HL-60 (cell line): ENCODE measurements at regions not wholly inside any gene's neighbourhood (a gene's known extent, or its start where the extent isn't known, plus 50 kb on each side); places are given as distances from the start of the nearest gene placed in this dataset.

ENCODE experiments used
- CTCF ChIP-seq: IDR thresholded peaks from one replicate; pipeline ENCODE4 v1.5.1; 2011; ENCODE audit warnings: low read length, control low read depth, inconsistent platforms; ENCODE audit not compliant: insufficient read depth
- GABPA ChIP-seq: IDR thresholded peaks from 2 replicates; pipeline ENCODE4 v1.6.1; 2012; ENCODE audit warnings: low read depth
- POLR2AphosphoS5 ChIP-seq: IDR thresholded peaks from 2 replicates; pipeline ENCODE4 v1.6.1; 2012; ENCODE audit warnings: low read depth
- SPI1 ChIP-seq: IDR thresholded peaks from 2 replicates; pipeline ENCODE4 v1.6.1; 2012; ENCODE audit warnings: low read depth, mild to moderate bottlenecking, borderline replicate concordance
- TF ChIP-seq, protein P1 (sequence below): IDR thresholded peaks from 2 replicates; pipeline ENCODE4 v1.6.1; 2012; ENCODE audit warnings: low read depth; ENCODE audit not compliant: insufficient replicate concordance

DNA sequence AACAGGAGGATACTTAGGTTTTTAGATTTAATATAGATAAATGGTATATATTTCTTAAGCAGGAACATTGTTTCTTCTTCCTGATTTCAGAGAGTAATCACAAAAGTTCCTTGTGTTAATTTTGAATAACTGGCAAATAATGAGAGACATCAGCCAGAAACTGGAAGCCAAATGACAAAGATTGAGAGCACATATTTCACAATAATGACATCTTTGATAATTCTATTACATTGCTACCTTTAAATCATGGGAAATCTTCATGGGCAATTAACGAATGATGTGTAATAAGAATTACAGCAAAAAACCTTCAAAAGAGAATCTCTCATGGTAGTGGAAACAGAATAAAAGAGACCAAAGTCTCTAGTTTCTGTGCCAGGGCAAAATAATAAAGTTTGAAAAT is 215.1 kb downstream of the NUP35 start:
- TF ChIP-seq CTCF: no peak
- no peak for TF ChIP-seq POLR2AphosphoS5
- TF ChIP-seq SPI1: no peak
- TF ChIP-seq, protein P1, sequence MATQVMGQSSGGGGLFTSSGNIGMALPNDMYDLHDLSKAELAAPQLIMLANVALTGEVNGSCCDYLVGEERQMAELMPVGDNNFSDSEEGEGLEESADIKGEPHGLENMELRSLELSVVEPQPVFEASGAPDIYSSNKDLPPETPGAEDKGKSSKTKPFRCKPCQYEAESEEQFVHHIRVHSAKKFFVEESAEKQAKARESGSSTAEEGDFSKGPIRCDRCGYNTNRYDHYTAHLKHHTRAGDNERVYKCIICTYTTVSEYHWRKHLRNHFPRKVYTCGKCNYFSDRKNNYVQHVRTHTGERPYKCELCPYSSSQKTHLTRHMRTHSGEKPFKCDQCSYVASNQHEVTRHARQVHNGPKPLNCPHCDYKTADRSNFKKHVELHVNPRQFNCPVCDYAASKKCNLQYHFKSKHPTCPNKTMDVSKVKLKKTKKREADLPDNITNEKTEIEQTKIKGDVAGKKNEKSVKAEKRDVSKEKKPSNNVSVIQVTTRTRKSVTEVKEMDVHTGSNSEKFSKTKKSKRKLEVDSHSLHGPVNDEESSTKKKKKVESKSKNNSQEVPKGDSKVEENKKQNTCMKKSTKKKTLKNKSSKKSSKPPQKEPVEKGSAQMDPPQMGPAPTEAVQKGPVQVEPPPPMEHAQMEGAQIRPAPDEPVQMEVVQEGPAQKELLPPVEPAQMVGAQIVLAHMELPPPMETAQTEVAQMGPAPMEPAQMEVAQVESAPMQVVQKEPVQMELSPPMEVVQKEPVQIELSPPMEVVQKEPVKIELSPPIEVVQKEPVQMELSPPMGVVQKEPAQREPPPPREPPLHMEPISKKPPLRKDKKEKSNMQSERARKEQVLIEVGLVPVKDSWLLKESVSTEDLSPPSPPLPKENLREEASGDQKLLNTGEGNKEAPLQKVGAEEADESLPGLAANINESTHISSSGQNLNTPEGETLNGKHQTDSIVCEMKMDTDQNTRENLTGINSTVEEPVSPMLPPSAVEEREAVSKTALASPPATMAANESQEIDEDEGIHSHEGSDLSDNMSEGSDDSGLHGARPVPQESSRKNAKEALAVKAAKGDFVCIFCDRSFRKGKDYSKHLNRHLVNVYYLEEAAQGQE: no peak
- no peak for TF ChIP-seq GABPA
